GM19023 (cell line): ENCODE measurements at regions not wholly inside any gene's neighbourhood (a gene's known extent, or its start where the extent isn't known, plus 50 kb on each side); places are given as distances from the start of the nearest gene placed in this dataset.

Source experiments
- ATAC-seq: cut with Tn5 transposase; IDR thresholded peaks from one replicate; pipeline ENCODE4 v1.9.1; 2021; ENCODE audit warnings: mild to moderate bottlenecking, moderate library complexity; ENCODE audit not compliant: unreplicated experiment

DNA sequence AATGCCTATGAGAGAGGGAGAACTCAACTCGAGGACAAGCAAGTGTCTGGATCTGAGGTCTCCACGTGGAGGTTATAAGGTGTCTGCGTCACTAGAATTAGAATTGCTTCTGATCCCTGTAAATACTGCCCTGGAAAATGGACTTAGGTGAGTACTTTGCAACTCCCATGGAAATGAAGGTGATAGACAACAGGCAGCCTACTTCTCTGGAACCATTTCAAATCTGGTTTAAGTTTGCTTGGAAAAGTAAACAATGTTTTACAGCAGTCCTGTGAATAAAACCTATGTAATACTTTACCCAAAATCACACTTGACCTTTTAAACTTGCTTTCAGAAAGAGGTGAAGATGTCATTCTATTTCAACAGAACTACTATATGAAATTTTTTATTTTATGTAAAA lies 70.1 kb upstream of the TENT5A start:
- no peak for ATAC-seq

DNA sequence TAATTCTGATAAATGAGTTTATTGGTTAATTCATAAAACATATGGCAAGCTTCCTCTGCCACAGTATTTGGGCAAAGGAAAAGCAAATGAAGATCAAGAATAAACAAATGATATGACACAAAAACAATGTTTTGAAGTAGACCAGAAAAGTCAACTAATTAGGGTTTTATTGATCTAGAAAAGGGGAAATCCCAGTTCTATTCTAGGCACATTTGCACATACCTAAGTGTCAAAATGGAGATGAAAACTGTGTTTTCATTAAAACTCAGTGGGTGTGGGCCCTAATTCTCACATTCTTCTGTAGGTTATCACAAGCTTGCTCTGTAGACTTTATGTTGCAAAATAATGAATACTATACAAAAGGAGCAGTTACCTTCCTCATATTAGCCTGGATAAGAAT lies 69.0 kb upstream of the TENT5A start:
- ATAC-seq = no peak

- no peak for ATAC-seq
These were observed 68.5 kb upstream of the TENT5A start for GRCh38 chr6:81820980-81821379.

DNA sequence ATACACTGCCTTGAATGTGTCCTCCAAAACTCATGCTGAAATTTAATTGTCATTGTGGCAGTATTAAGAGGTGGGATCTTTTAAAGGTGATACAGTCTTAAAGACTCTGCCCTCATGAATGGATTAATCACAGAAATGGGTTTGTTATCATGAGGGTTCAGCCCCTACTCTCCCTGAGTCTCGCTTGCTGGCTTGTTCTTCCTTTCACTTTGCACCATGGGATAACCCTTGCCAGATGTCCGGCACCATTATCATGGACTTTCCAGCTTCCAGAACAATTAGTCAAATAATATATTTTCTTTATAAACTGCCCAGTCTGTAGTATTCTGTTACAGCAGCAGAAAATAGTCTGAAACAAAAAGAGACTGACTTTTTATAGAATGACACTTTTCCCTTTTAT lies 67.9 kb upstream of the TENT5A start:
- ATAC-seq = no peak

DNA sequence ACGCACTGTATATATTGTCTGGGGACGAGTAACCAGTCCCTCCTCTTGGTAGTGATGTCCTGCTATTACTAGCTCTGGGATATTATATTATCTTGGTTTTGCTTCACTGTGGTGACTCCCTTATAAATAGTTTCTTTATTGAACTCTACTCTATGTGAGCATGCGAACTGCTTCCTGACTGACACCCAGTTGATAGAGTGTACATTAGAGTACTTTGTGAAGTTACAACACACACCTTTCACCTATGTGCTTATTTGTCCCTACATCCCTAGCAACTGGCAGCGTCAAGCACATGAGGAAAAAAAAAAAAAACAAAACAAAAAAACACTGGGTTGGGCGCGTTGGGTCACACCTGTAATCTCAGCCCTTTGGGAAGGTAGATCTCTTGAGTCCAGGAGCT lies 67.3 kb upstream of the TENT5A start:
- no peak for ATAC-seq

- ATAC-seq = peak; percentile 69
These were observed 66.5 kb upstream of the TENT5A start for GRCh38 chr6:81818901-81819361.

DNA sequence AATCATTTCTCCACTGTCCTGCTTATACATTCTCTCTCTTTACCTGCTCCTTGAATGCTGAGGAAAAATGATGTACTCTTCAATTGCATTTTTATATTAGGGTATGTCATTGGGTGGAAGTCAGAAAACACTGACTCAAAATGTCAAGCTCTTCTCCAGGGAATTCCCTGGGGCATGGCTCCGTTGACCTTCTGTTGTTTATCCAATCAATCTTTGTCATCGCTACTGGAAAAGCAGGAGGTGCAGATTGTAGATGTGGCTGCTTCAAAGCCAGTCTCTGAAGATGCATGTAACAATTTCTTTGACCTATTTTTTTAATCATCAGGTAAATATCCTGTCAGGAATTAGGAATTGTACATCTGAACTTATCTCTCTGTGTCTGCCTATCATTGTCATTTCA lies 63.9 kb upstream of the TENT5A start:
- no peak for ATAC-seq

GRCh38 chr6:81814370-81815076 lies 62.0 kb upstream of the TENT5A start:
- ATAC-seq = no peak

- ATAC-seq = no peak
These were observed 60.8 kb upstream of the TENT5A start for GRCh38 chr6:81813305-81813704.

- ATAC-seq = no peak
These were observed 59.9 kb upstream of the TENT5A start for GRCh38 chr6:81812401-81812800.

GRCh38 chr6:81808851-81809570 lies 56.5 kb upstream of the TENT5A start:
- no peak for ATAC-seq

GRCh38 chr6:81806793-81807565 lies 54.5 kb upstream of the TENT5A start:
- ATAC-seq = no peak

GRCh38 chr6:81802356-81802755 lies 49.9 kb upstream of the TENT5A start:
- ATAC-seq = no peak
